ENCODE measurements at regions not wholly inside any gene's neighbourhood (a gene's known extent, or its start where the extent isn't known, plus 50 kb on each side); places are given as distances from the start of the nearest gene placed in this dataset.
"Not testable (repeated sequence)": the region's sequence is repeated elsewhere in the genome, so short reads cannot be mapped to it uniquely, and the experiment has no call there.

DNA sequence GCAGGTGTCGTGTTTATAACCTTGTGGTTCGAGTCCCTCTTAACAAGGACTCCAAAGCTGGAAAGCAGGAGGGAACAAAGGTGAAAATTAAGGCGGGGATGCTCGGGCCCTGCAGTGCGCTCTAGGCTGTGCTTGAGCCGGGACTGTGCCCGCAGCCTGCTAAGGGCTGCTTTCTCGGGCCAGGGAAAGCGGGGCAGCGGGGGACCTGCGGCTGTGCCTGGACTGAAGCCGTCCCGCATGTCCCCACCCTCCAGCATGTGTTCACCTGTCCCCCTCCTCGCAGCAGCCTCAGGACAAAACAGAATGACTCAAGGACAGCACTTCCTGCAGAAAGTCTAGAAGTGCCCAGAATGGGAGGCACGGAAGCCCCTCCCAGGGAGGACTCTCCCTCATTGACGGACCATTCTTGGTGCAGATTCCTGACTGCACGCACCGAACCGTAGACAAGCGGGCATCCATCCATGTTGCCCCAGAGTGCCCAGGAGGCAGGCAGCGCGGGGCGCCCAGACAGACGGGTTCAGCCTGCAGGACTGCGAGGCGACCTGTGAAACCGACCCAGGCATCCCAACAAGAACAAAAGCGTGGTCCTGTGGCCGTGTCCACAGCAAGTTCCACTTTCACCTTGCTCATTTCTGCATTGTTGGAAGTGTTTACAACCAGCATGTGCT, 342.9 kb downstream of the MAGEB5 start:
- Histone ChIP-seq H3K9me3 (ENCODE audit: control insufficient read depth, insufficient read depth, low read depth, low read length) (peaks cover 18% of the 10 kb centered on the region), H3K27ac (ENCODE audit: low read depth, low read length) (no peak overlapping the region), H3K4me1 (ENCODE audit: control insufficient read depth, insufficient read depth, low read length) (no peaks in the 10 kb centered on the region), H3K36me3 (ENCODE audit: control insufficient read depth, insufficient read depth, low read length) (no peaks in the 10 kb centered on the region), H3K27me3 (ENCODE audit: control insufficient read depth, insufficient read depth, low read length) (no peaks in the 10 kb centered on the region; the same call in 1 of the 2 replicates), H3K4me3 (ENCODE audit: low read depth, low read length) (no peak overlapping the region), H3K9ac (ENCODE audit: low read length) (no peak overlapping the region)

DNA sequence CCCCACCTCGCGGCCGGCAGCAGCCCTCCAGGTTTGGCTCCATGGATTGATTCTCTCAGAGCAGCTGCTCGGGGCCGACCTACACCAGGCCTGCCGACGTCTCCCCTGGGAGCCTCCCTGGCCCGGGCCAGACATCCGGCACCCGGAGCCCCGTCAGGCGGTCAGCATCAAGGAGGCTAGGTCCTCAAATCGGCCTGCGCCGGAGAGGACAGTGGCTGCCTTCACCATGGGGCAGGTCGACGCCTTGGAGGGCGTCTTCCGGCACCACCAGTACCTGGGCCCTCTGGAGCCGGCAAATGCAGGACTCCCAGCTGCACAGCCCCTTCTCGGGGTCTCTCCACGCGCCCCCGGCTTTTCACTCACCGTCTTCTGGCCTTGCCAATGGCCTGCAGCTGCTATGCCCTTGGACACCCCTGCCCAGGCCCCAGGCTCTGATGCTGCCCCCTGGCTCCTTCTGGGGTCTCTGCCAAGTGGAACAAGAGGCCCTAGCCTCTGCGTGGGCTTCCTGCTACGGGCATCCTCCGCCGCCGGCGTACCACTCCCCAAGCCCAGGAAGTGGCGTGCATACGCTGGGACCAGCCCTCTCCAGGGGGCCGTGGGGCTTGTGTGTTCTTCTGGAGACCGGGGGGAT, 341.8 kb downstream of the MAGEB5 start:
- no peaks in the 10 kb centered on the region for H3K36me3 ChIP-seq (ENCODE audit: control insufficient read depth, insufficient read depth, low read length)
- peaks cover 21% of the 10 kb centered on the region for H3K9me3 ChIP-seq (ENCODE audit: control insufficient read depth, insufficient read depth, low read depth, low read length)
- no peak overlapping the region for H3K4me3 ChIP-seq (ENCODE audit: low read depth, low read length)
- no peaks in the 10 kb centered on the region for H3K4me1 ChIP-seq (ENCODE audit: control insufficient read depth, insufficient read depth, low read length)
- H3K27ac ChIP-seq (ENCODE audit: low read depth, low read length) = no peak overlapping the region
- no peak overlapping the region for H3K9ac ChIP-seq (ENCODE audit: low read length)
- H3K27me3 ChIP-seq (ENCODE audit: control insufficient read depth, insufficient read depth, low read length) = no peaks in the 10 kb centered on the region; the same call in 1 of the 2 replicates

DNA sequence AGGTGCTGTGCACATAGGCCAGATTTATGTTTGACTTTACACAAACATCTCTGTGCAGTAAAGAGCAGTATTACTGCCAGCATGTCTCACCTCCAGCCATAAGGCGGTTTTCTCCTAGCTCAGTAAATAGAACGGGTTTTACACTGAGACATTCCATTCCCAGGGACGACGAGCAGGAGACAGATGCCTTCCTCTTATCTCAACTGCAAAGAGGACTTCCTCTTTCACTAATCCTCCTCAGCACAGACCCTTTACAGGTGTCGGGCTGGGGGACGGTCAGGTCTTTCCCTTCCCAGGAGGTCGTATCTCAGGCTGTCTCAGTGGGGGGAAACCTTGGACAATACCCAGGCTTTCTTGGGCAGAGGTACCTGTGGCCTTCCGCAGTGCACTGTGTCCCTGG, 309.8 kb downstream of the MAGEB5 start:
- H3K4me3 ChIP-seq (ENCODE audit: low read depth, low read length); H3K36me3 ChIP-seq (ENCODE audit: control insufficient read depth, insufficient read depth, low read length); H3K9ac ChIP-seq (ENCODE audit: low read length); H3K27me3 ChIP-seq (ENCODE audit: control insufficient read depth, insufficient read depth, low read length); H3K27ac ChIP-seq (ENCODE audit: low read depth, low read length): not testable (repeated sequence)
- Histone ChIP-seq H3K4me1 (ENCODE audit: control insufficient read depth, insufficient read depth, low read length) (peaks cover 12% of the 10 kb centered on the region; the same call in 1 of the 2 replicates), H3K9me3 (ENCODE audit: control insufficient read depth, insufficient read depth, low read depth, low read length) (peaks cover 12% of the 10 kb centered on the region; the same call in 1 of the 2 replicates)

DNA sequence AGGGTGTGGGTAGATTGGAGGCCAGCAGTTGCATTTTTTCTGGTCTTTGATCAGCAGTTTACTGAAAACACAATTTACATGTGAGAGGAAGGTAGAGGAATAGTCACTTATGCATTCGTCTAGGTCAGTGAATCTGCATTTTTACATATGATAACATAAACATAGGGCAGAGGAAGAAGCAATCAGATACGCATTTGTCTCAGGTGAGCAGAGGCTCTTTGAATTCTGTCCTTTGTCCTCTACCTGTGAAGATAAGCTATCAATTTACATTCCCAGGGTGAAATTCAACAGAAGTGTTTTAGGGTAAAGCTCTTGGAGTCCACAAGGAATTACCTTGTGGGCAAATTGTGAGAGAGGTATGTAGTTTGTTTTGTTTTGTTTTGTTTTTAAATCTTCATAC, 306.5 kb downstream of the MAGEB5 start:
- no peaks in the 10 kb centered on the region for H3K27me3 ChIP-seq (ENCODE audit: control insufficient read depth, insufficient read depth, low read length)
- H3K9ac ChIP-seq (ENCODE audit: low read length) = no peak overlapping the region
- H3K36me3 ChIP-seq (ENCODE audit: control insufficient read depth, insufficient read depth, low read length) = peaks cover 5% of the 10 kb centered on the region; the same call in 1 of the 2 replicates
- H3K4me1 ChIP-seq (ENCODE audit: control insufficient read depth, insufficient read depth, low read length) = peaks cover 12% of the 10 kb centered on the region; the same call in 1 of the 2 replicates
- peak overlapping the region; percentile 80; the same call in 1 of the 2 replicates for H3K27ac ChIP-seq (ENCODE audit: low read depth, low read length)
- H3K9me3 ChIP-seq (ENCODE audit: control insufficient read depth, insufficient read depth, low read depth, low read length) = peaks cover 19% of the 10 kb centered on the region; the same call in 1 of the 2 replicates
- no peak overlapping the region for H3K4me3 ChIP-seq (ENCODE audit: low read depth, low read length)

DNA sequence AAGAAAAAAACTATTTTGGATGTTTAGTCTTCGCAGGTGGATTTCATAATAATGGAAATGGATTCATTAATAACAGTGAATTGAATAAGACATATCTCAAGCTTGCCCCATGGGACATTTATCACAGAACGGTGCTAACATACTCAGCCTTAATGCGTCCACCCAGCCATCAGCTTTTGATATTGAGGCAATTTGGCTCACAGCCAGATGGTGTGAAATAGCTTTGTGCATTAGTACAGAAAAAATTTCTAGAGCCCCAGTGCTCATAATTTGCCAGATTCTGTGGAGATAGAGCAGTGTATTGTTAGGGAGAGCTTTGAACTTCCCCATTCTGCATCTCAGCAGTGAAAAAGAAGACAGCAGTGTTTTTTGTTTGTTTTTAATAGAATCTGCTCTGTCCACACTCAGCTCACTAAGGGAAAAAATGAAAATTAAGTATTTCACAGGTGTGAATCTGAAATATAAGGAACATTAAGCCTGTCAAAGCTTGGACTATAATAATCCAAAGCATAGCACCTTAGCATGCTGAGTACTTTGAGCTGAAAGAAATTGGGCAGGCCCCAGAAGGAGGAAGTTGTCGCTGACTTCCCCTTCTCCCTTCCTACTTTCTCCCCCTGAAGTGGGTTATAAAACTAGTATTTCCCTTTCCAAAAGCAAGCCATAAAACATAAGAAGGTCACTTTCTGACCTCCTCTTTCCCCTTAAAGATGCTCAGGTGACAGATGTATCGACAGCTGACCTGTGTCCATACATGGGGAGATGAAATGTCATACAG, 295.8 kb downstream of the MAGEB5 start:
- no peak overlapping the region for H3K9ac ChIP-seq (ENCODE audit: low read length)
- no peaks in the 10 kb centered on the region for H3K27me3 ChIP-seq (ENCODE audit: control insufficient read depth, insufficient read depth, low read length)
- H3K9me3 ChIP-seq (ENCODE audit: control insufficient read depth, insufficient read depth, low read depth, low read length) = no peaks in the 10 kb centered on the region
- no peaks in the 10 kb centered on the region; the same call in 1 of the 2 replicates for H3K4me1 ChIP-seq (ENCODE audit: control insufficient read depth, insufficient read depth, low read length)
- H3K4me3 ChIP-seq (ENCODE audit: low read depth, low read length) = no peak overlapping the region
- no peak overlapping the region for H3K27ac ChIP-seq (ENCODE audit: low read depth, low read length)
- H3K36me3 ChIP-seq (ENCODE audit: control insufficient read depth, insufficient read depth, low read length) = no peaks in the 10 kb centered on the region

DNA sequence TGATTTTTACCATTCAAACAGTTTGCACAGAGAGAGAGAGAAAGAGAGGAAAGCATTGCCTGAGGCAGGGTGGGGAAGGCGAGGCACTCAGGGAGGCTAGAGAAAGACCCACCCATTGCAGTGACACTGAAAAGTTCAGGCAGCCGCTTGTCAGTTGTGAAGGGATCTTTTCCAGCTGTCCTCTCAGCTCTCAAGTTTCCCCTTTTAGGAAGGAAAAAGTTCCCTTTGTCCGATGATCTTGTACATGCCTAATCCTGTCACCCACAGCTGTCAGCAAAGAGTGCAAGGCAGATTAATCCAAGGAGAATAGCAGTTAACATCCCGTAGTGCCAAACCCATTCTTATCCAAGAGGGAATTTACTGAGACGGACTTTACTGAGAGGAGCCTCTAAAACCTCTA, 255.0 kb downstream of the MAGEB5 start:
- H3K4me1 ChIP-seq (ENCODE audit: control insufficient read depth, insufficient read depth, low read length) = no peaks in the 10 kb centered on the region
- no peak overlapping the region for H3K9ac ChIP-seq (ENCODE audit: low read length)
- peaks cover 33% of the 10 kb centered on the region for H3K9me3 ChIP-seq (ENCODE audit: control insufficient read depth, insufficient read depth, low read depth, low read length)
- H3K4me3 ChIP-seq (ENCODE audit: low read depth, low read length) = no peak overlapping the region
- H3K27me3 ChIP-seq (ENCODE audit: control insufficient read depth, insufficient read depth, low read length) = no peaks in the 10 kb centered on the region
- H3K36me3 ChIP-seq (ENCODE audit: control insufficient read depth, insufficient read depth, low read length) = no peaks in the 10 kb centered on the region
- H3K27ac ChIP-seq (ENCODE audit: low read depth, low read length) = no peak overlapping the region

DNA sequence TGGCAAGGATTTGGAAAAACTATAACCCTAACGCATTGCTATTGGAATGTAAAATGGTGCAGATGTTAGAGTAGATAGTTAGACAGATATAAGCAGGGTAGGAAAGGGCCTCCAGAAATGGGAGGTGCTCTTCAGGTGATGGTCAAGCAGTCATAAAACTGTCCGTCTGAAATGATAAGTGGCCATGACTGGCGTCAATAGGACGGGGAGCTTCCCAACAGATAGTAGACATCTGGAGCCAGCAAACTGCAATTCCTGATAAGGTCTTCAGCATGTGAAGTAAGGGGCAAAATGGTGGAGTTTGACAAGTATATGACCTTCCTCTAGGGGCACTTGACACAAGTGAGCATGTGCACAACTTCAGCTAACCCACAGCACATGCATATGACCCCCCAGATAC, 250.4 kb downstream of the MAGEB5 start:
- H3K4me1 ChIP-seq (ENCODE audit: control insufficient read depth, insufficient read depth, low read length) = no peaks in the 10 kb centered on the region
- H3K27ac ChIP-seq (ENCODE audit: low read depth, low read length) = no peak overlapping the region
- H3K27me3 ChIP-seq (ENCODE audit: control insufficient read depth, insufficient read depth, low read length) = no peaks in the 10 kb centered on the region
- H3K36me3 ChIP-seq (ENCODE audit: control insufficient read depth, insufficient read depth, low read length) = no peaks in the 10 kb centered on the region
- H3K9ac ChIP-seq (ENCODE audit: low read length) = no peak overlapping the region
- peaks cover 34% of the 10 kb centered on the region for H3K9me3 ChIP-seq (ENCODE audit: control insufficient read depth, insufficient read depth, low read depth, low read length)
- no peak overlapping the region for H3K4me3 ChIP-seq (ENCODE audit: low read depth, low read length)

DNA sequence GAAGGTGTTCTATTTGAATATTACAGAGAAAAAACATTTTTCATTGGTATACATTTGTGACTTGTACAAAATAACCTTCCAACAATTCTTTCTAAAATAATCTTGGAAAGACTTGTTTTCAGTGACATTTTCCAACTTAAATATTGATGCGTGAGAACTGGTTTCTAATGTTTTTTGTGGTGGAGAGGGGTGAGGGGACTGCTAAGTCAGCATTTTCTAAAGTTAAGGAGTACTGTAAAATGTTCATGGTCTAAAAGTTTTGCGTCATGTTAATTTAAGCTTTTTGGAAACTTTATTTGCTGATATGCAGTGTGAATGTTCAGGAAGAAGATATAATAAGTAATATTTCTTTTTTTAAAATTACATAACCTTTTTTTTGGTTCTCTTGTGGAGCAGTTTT, 229.3 kb downstream of the MAGEB5 start:
- Histone ChIP-seq H3K27me3 (ENCODE audit: control insufficient read depth, insufficient read depth, low read length) (no peaks in the 10 kb centered on the region; the same call in 1 of the 2 replicates), H3K4me1 (ENCODE audit: control insufficient read depth, insufficient read depth, low read length) (no peaks in the 10 kb centered on the region), H3K27ac (ENCODE audit: low read depth, low read length) (no peak overlapping the region)

DNA sequence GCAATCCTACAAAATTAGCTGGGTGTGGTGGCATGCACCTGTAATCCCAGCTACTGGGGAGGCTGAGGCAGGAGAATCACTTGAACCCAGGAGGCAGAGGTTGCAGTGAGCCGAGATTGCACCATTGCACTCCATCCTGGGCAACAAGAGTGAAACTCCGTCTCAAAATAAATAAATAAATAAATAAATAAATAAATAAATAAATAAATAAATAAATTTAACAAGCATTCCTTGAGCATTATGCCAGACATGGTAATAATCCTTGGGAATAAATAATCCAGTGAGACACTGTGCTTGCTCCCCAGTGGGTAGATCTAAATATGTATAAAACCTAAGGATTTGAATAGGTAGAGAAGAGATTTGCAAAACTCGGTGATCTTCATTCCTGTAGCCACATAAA, 228.4 kb downstream of the MAGEB5 start:
- not testable (repeated sequence) for H3K9me3 ChIP-seq (ENCODE audit: control insufficient read depth, insufficient read depth, low read depth, low read length); H3K4me3 ChIP-seq (ENCODE audit: low read depth, low read length); H3K27ac ChIP-seq (ENCODE audit: low read depth, low read length); H3K27me3 ChIP-seq (ENCODE audit: control insufficient read depth, insufficient read depth, low read length); H3K4me1 ChIP-seq (ENCODE audit: control insufficient read depth, insufficient read depth, low read length); H3K36me3 ChIP-seq (ENCODE audit: control insufficient read depth, insufficient read depth, low read length); H3K9ac ChIP-seq (ENCODE audit: low read length)

More for the DNA sequence above, 229.3 kb downstream of the MAGEB5 start:
- Histone ChIP-seq H3K9me3 (ENCODE audit: control insufficient read depth, insufficient read depth, low read depth, low read length) (no peaks in the 10 kb centered on the region), H3K36me3 (ENCODE audit: control insufficient read depth, insufficient read depth, low read length) (no peaks in the 10 kb centered on the region), H3K4me3 (ENCODE audit: low read depth, low read length) (no peak overlapping the region), H3K9ac (ENCODE audit: low read length) (no peak overlapping the region)

DNA sequence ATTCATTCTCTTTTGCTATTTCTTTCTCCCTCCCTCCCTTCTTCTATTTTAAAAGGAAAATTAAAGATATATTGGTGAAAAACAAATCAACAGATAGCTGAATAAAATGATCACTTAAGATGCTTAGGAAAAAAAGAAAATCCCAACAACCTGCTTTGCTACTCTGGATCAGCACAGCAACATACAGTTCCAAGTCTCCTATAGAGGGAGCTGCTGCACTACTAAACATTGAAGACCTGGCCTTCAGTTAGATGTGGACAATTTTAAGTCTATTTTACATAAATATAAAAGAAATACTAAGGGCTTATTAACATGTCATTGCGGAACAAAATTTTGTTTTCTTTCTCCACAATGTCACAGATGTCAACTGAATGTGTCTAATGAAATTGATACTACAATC, 226.4 kb downstream of the MAGEB5 start:
- Histone ChIP-seq H3K36me3 (ENCODE audit: control insufficient read depth, insufficient read depth, low read length) (no peaks in the 10 kb centered on the region), H3K9ac (ENCODE audit: low read length) (no peak overlapping the region), H3K4me1 (ENCODE audit: control insufficient read depth, insufficient read depth, low read length) (no peaks in the 10 kb centered on the region), H3K9me3 (ENCODE audit: control insufficient read depth, insufficient read depth, low read depth, low read length) (no peaks in the 10 kb centered on the region), H3K4me3 (ENCODE audit: low read depth, low read length) (no peak overlapping the region), H3K27me3 (ENCODE audit: control insufficient read depth, insufficient read depth, low read length) (no peaks in the 10 kb centered on the region), H3K27ac (ENCODE audit: low read depth, low read length) (no peak overlapping the region)

DNA sequence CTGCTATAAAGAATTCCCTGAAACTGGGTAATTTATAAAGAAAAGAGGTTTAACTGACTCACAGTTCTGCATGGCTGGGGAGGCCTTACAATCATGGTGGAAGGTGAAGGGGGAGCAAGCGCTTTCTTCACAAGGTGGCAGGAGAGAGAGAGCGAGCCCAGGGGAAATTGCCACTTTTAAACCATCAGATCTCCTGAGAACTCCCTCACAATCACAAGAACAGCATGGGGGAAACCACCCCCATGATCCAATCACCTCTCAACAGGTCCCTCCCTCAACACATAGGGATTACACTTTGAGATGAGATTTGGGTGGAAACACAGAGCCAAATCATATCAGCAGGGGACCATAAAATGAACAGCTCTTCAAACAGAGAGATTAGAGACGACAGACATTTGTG, 198.6 kb downstream of the MAGEB5 start:
- Histone ChIP-seq H3K36me3 (ENCODE audit: control insufficient read depth, insufficient read depth, low read length) (no peaks in the 10 kb centered on the region), H3K27ac (ENCODE audit: low read depth, low read length) (no peak overlapping the region), H3K27me3 (ENCODE audit: control insufficient read depth, insufficient read depth, low read length) (no peaks in the 10 kb centered on the region), H3K9me3 (ENCODE audit: control insufficient read depth, insufficient read depth, low read depth, low read length) (peaks cover 4% of the 10 kb centered on the region; the same call in 1 of the 2 replicates), H3K9ac (ENCODE audit: low read length) (no peak overlapping the region), H3K4me3 (ENCODE audit: low read depth, low read length) (no peak overlapping the region), H3K4me1 (ENCODE audit: control insufficient read depth, insufficient read depth, low read length) (no peaks in the 10 kb centered on the region)
